Mesothelial cell of epicardium (in vitro differentiated cells): ENCODE measurements at regions not wholly inside any gene's neighbourhood (a gene's known extent, or its start where the extent isn't known, plus 50 kb on each side); places are given as distances from the start of the nearest gene placed in this dataset.

Source experiments
- DNase-seq, 2 experiments: peaks; one replicate each; pipeline ENCODE4 v3.0.0; 2021; ENCODE audit warnings: low spot score in 2 of 2; ENCODE audit not compliant: unreplicated experiment in 2 of 2
- H3K27ac Mint-ChIP-seq: 2 replicates; pipeline ENCODE4 v1.8.0; 2021; ENCODE audit warnings: mixed read lengths
- H3K27me3 Mint-ChIP-seq: 2 replicates; pipeline ENCODE4 v1.8.0; 2021; ENCODE audit warnings: low read depth, mixed read lengths
- H3K36me3 Mint-ChIP-seq: 2 replicates; pipeline ENCODE4 v1.8.0; 2021; ENCODE audit warnings: mixed read lengths
- H3K4me1 Mint-ChIP-seq: 2 replicates; pipeline ENCODE4 v1.8.0; 2021; ENCODE audit warnings: mixed read lengths
- H3K4me3 Mint-ChIP-seq: 2 replicates; pipeline ENCODE4 v1.8.0; 2021; ENCODE audit warnings: mild to moderate bottlenecking, moderate library complexity, mixed read lengths
- H3K9me3 Mint-ChIP-seq: 2 replicates; pipeline ENCODE4 v1.8.0; 2021; ENCODE audit warnings: mixed read lengths
- CTCF ChIP-seq: fragments of 200-600 bp; sonication (generic); IDR thresholded peaks from one replicate; pipeline ENCODE4 v1.5.0; 2021; ENCODE audit warnings: antibody characterized with exemption; ENCODE audit not compliant: unreplicated experiment

GRCh38 chr15:20358779-20359414 lies 182.7 kb downstream of the GOLGA6L6 start:
- no peak overlapping the region for H3K4me3 Mint-ChIP-seq
- no peak for TF ChIP-seq CTCF
- H3K27ac Mint-ChIP-seq = no peak overlapping the region
- peak in 1 of 2 experiments; percentile 36 for DNase-seq
- peaks cover 3% of the 10 kb centered on the region for H3K36me3 Mint-ChIP-seq
- peaks cover 23% of the 10 kb centered on the region for H3K9me3 Mint-ChIP-seq
- no peaks in the 10 kb centered on the region for H3K4me1 Mint-ChIP-seq
- H3K27me3 Mint-ChIP-seq = no peaks in the 10 kb centered on the region

DNA sequence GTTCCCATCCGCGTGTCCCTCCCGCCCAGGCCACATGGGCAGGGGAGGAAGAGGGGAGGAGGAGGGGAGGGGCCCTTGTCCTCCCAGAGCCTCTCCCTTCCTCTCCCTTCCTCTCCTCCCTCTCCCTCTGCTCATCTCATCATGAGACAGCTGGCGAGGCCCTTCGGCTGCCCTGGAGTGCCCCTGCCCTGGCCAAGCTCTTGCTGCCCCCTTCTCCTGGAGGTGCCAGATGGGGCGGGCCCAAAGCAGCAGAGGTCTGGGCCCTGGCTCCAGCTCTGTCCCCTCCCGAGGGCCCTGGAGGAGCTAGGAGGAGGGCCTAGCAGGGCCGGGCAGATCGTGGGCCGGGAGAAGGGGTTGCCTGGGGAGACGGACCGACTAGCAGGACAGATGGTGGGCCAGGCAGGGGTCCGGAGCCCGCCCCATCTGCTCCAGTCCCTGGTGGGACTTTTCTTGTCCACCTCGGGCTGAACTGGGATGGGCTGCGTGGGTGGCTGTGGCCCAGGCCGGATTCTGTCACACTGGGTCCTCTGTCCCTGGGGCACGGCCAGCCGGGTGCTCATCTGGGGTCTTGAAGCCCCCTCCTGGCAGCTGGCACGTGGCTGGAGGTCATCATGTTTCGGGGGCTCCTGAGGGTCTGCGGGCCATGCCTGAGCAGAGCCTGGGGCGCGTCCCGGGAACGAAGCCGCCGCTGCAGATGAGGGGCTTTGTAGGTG lies 183.4 kb downstream of the GOLGA6L6 start:
- no peak for TF ChIP-seq CTCF
- peak; percentile 43 to 48 for DNase-seq

GRCh38 chr15:20357481-20358065 lies 184.0 kb downstream of the GOLGA6L6 start:
- DNase-seq = peak; percentile 43 to 45
- Mint-ChIP-seq H3K36me3 (peaks cover 3% of the 10 kb centered on the region), H3K27me3 (no peaks in the 10 kb centered on the region), H3K27ac (no peak overlapping the region), H3K4me1 (no peaks in the 10 kb centered on the region), H3K4me3 (no peak overlapping the region), H3K9me3 (peaks cover 25% of the 10 kb centered on the region)
- TF ChIP-seq CTCF = no peak

More for the DNA sequence above, 183.4 kb downstream of the GOLGA6L6 start:
- no peak overlapping the region for H3K27ac Mint-ChIP-seq
- H3K4me3 Mint-ChIP-seq = no peak overlapping the region
- no peaks in the 10 kb centered on the region for H3K4me1 Mint-ChIP-seq
- peaks cover 3% of the 10 kb centered on the region for H3K36me3 Mint-ChIP-seq
- H3K9me3 Mint-ChIP-seq = peaks cover 23% of the 10 kb centered on the region
- no peaks in the 10 kb centered on the region for H3K27me3 Mint-ChIP-seq

DNA sequence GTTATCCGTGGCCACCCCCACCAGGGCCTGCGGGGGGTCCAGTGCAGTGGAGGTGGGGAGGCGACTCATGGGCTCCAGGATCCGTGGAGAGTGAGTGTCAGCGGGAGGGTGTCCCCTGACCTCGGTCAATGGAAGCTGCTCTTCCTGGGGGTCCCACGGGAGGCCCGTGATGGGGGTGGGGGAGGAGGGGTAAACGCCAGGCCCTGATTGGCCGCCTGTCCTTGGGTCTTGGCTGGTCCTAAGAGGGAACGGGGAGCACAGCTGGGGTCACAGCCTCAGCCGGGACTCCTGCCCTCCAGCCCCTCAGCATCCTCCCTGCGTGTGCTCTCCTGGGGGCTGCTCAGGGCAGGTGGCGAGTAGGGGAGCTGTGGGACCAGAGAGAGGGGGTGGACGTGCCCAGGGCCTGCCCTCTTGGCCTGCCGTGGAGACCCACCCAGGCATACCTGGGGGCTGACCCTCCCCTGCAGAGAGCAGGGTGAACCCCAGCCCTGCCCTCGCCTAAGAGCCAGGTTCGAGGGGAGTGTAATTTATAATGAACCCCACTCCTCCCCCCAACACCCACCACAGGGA lies 184.6 kb downstream of the GOLGA6L6 start:
- Mint-ChIP-seq H3K36me3 (peaks cover 4% of the 10 kb centered on the region), H3K27ac (no peak overlapping the region), H3K4me1 (no peaks in the 10 kb centered on the region), H3K9me3 (peaks cover 29% of the 10 kb centered on the region), H3K27me3 (no peaks in the 10 kb centered on the region), H3K4me3 (no peak overlapping the region)
- TF ChIP-seq CTCF = no peak
- peak; percentile 37 to 49 for DNase-seq

GRCh38 chr15:20356444-20356910 lies 185.1 kb downstream of the GOLGA6L6 start:
- Mint-ChIP-seq H3K9me3 (peaks cover 32% of the 10 kb centered on the region), H3K4me3 (no peak overlapping the region), H3K4me1 (no peaks in the 10 kb centered on the region), H3K27ac (no peak overlapping the region), H3K27me3 (no peaks in the 10 kb centered on the region), H3K36me3 (peaks cover 6% of the 10 kb centered on the region)
- peak; percentile 95 for TF ChIP-seq CTCF
- peak in 1 of 2 experiments; percentile 34 for DNase-seq
